GM21515 (cell line): ENCODE measurements at regions not wholly inside any gene's neighbourhood (a gene's known extent, or its start where the extent isn't known, plus 50 kb on each side); places are given as distances from the start of the nearest gene placed in this dataset.
A peak's percentile ranks its signal among the peaks of the same experiment; 100 is the strongest.
"Not testable (repeated sequence)": the region's sequence is repeated elsewhere in the genome, so short reads cannot be mapped to it uniquely, and the experiment has no call there.

Experiments
- ATAC-seq: cut with Tn5 transposase; IDR thresholded peaks from one replicate; pipeline ENCODE4 v1.9.1; 2021; ENCODE audit not compliant: unreplicated experiment

GRCh38 chr6:126202707-126203106 is 137.2 kb upstream of the CENPW start:
- ATAC-seq, result no peak

DNA sequence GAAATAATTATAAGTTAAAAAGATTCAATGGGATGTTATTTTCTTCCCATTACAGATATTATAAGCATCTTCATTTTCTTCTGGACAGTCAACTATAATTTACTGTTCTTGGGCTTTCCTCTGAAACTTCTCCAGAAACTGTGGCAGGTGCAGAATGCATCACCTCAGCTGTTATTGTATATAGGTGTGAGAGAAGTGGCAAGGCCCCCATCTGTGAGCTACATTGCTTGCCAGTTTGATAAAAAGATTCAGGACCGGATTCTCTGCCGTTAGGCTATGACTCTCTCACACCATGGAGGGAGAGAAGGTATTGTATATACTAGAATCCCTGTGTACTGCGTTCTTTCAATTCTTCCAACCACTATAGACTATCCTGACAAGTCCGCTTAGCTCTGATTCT is 135.8 kb upstream of the CENPW start:
- no peak for ATAC-seq

DNA sequence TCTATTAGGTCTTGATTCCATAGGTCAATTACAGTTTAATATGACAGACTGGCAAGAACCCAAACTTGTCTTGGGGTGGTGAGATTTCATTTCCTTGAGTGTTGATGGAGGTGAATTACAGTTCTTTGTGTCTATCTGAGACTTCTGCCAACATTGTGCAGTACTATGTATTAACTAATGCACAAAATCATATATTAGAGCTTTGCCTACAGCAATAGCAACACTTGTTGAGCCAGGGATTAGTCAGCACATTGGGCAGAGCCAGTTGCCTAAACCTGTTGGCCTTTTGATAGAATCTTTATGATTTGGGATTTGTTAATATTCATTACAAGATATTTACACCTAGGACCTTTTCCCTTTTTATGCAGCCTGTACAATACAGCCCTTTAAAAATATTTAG is 135.3 kb upstream of the CENPW start:
- no peak for ATAC-seq

DNA sequence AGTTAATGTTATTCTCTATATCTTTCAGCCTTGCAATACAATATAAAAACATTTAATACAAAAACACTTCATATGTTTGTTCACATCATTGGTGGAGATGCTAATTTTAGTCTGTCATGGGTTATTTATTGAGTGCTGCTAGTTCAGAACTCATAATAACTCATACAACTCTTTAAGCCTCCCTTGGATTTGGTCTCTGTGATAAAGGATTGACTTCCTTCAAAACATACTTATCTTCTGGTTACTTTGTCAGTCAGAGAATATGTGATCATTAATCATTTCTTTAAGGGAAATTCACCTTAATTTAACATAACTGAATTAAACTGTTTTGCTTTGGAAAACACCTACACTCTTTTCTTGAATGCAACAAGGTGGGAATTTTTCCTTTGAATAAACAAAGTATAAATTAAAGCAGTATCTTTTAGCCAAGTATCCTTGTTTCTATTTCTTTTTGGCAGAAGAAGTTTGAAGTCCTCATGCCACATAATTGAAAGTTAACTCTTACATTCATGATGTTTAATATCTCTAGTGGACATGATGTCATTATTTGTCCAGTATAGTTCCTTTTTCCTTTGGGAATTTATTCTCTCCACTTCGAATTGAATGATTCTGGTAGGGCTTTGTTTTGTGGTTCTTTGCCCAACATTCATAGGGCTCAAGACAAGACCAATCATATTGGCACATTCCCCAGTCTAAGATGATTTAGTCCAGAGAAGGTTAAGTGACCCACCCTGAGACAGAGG is 133.2 kb upstream of the CENPW start:
- no peak for ATAC-seq

- ATAC-seq, result no peak
These were observed 129.4 kb upstream of the CENPW start for GRCh38 chr6:126210398-126211075.

GRCh38 chr6:126217497-126217896 is 122.4 kb upstream of the CENPW start:
- no peak for ATAC-seq

GRCh38 chr6:126220901-126221300 is 119.0 kb upstream of the CENPW start:
- ATAC-seq, result not testable (repeated sequence)

DNA sequence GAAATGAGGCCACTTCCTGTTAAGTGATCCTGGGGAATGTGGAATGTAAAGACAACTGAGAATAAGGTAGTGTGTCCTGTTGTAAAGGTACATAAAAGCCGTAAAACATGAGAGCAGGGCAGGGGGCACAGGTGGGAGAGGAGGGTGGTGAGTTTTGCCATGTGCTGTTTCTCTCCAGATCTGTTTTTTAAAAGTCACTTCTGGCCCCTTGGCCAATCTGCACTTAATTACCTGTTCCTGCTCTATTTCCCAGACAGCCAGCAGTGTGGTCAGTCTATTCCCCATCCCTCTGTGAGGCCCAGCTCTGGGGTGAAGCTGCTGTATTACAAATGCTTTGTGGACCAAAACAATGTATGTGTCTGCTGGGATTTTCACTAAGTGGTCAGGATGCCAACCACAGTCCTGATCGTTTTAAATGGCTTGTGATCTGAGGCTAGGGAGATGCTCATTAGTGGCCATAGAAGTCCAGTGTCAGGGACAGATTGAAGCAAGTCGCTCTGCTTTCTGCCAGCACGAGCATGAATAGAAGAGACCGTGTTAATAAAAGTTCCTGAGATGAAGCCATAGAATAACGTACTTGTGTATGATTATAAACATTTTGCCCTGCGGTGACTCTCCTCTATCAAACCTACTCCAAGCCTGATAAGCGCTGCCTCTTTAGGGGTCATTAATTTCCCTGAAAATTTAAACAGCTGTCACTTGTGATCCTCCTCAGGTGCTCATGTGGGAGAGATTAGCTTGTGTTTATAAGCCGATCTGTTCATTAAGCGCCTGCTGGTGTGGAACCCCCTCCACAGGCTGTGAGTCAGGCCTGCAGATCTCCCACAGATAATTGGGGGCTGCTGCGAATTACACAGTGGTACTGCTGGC is 111.8 kb upstream of the CENPW start:
- ATAC-seq, result no peak

- ATAC-seq, result no peak
These were observed 107.2 kb upstream of the CENPW start for GRCh38 chr6:126232671-126233070.

DNA sequence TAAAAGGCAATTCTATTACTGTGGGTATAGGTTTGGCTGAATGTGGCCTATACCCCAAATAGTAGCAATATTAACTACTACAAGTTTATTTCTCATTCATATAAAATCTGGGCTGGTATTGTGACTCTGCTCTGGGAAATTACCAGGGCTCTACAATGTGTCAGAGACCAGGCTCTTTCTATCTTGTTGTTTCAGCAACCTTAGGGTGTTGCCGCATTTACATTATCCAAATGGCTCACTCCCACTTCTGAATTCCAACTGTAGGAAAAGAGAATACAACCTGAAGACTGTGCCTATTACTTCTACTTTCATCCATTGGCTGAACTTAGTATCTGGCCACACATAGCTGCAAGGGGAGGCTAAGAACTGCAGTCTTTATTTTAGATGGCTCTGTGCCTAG is 106.7 kb upstream of the CENPW start:
- ATAC-seq, result no peak

DNA sequence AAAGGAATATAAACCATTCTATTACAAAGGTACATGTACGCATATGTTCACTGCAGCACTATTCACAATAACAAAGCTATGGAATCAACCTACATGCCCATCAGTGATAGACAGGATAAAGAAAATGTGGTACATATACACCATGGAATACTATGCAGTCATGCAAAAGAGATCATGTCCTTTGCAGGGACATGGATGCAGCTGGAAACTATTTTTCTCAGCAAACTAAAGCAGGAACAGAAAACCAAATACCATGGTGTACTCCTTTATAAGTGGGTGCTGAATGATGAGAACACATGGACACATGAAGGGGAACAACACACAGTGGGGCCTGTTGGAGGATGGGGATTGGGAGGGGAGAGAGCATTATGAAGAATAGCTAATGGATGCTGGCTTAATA is 104.6 kb upstream of the CENPW start:
- no peak for ATAC-seq

DNA sequence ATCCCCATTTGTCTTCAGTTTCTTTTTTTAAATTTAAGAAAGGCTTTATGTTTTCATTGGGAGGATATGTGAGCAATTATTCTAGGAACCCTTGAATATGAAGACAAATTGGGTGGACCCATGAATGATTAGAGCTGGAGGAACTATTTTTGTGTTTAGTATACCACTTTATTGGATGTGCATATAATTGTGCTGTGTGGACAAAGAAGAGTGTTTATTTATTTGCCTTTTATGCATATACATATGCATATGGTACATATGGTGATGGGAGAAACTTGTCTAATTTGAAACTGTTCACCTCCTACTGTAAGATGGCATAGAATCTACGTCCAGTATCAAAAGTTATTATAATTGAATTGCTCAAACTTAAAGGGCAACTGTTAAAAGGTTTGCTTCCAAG is 94.8 kb upstream of the CENPW start:
- ATAC-seq, result no peak

DNA sequence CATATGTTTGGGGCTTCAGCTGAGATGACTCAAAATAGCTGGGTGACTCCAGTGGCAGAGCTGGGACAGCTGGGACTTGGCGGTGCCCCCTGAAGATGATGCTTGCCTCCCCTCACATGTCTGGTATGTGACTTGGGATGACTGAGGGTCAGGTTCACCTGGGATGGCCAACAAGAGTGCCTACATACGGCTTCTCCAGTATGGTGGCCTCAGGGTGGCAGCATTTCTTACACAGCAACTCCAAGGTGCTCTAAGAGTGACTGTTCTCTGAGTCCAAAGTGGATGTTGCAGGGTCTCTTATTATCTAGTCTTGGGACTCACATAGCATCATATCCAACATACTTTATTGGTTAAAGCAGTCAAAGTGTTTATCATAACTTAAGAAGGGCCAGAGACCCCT is 87.8 kb upstream of the CENPW start:
- ATAC-seq, result no peak

GRCh38 chr6:126253431-126253830 is 86.5 kb upstream of the CENPW start:
- no peak for ATAC-seq

DNA sequence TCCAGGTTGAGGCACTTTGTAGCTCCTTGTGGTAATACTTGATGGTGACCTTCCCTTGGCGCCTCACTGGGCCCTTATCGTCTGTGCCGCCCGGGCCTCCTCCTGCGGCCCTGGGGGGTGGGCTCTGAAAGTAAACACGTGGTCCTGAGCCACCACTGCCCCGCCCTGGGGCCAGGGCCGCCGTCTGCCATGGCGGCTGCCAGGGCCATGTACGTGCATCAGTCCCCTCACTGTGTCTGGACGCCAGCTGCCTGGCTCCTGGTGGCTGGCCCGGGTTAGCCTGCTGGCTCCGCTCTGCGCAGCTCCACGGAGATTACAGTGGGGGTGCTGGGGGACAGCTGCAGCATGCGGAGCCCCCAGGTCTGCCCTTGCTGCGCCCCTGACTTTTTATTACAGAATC is 81.8 kb upstream of the CENPW start:
- no peak for ATAC-seq

DNA sequence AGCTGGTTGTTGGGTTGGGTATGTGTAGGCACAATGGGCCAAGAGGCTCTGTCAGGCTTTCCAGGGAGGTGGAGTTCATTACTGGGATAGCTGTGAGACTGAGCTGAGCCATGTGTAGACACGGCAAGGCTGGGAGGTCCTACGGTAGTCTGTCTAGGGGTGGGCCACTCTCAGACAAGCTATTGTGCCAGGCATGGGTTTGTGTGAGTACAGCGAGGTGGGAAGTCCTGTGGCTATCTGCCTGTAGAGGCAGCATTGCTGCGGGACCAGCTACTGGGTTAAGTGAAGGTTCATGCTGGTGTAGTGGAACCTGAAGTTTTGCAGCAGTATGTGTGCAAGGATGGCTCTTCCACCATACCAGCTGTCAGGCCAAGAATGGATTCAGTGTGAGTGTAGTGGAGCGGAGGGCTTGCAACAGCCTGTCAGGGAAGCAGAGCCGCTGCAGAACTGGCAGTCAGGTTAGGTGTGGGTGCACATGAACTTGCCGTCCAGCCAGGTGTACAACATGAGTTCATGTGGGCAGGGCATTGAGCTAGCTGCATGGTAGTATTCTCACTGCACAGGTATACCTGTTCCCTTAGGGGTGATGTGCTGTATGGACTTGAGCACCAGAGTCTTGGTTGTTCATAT is 78.0 kb upstream of the CENPW start:
- ATAC-seq, result no peak

DNA sequence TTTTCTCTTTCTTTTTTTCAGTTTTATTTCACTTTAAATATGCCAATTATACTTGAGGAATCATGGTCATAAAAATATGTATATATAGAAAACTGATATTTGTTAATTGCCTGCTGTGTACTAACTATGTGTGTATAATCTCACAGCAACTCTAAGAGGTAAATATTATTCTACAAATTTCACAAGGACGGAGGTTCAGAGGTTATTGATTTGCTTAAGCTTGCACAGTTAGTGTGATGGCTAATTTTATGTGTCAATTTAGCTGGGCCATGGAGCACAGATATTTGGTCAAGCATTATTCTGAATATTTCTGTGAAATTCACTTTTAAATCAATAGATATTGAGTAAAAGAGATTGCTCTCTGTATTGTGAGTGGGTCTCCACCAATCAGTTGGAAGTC is 75.7 kb upstream of the CENPW start:
- ATAC-seq, result no peak

DNA sequence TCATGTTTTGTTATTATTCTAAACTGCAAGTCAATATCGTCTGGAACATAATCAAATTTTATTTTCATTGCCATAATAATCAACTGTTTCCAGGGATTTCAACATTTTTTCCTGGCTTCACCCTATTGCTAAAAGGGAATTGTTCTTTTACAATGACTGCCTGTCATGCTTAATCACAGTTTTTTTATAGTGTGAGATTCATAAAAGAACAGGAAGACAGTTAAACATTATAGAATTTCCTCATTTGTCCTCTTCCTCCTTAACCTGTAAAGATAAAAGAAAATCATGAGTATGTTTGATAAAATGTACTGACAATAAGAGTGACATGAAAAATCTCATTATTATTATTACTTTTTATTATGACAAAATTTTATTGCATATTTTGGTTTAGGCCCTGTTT is 73.3 kb upstream of the CENPW start:
- ATAC-seq, result no peak

- ATAC-seq, result peak; percentile 14
These were observed 72.3 kb upstream of the CENPW start for GRCh38 chr6:126267626-126268025.

GRCh38 chr6:126268092-126268491 is 71.8 kb upstream of the CENPW start:
- peak; percentile 65 for ATAC-seq

GRCh38 chr6:126280287-126280686 is 59.6 kb upstream of the CENPW start:
- no peak for ATAC-seq
